A673 (cell line): ENCODE measurements at regions not wholly inside any gene's neighbourhood (a gene's known extent, or its start where the extent isn't known, plus 50 kb on each side); places are given as distances from the start of the nearest gene placed in this dataset.

Source experiments
- CTCF ChIP-seq: fragments of 300-800, 200-600 bp; sonication (generic); conservative IDR thresholded peaks from 2 replicates; pipeline ENCODE4 v1.5.1; 2017; ENCODE audit warnings: low read depth, mild to moderate bottlenecking, antibody characterized with exemption, low read length, moderate library complexity, mixed read lengths
- EZH2 ChIP-seq: fragments of 200-600 bp; sonication (generic); IDR thresholded peaks from 2 replicates; pipeline ENCODE4 v1.6.1; 2017; ENCODE audit warnings: borderline replicate concordance, low read depth, mild to moderate bottlenecking, mixed read lengths, antibody characterized with exemption, low read length; ENCODE audit not compliant: poor library complexity, severe bottlenecking

DNA sequence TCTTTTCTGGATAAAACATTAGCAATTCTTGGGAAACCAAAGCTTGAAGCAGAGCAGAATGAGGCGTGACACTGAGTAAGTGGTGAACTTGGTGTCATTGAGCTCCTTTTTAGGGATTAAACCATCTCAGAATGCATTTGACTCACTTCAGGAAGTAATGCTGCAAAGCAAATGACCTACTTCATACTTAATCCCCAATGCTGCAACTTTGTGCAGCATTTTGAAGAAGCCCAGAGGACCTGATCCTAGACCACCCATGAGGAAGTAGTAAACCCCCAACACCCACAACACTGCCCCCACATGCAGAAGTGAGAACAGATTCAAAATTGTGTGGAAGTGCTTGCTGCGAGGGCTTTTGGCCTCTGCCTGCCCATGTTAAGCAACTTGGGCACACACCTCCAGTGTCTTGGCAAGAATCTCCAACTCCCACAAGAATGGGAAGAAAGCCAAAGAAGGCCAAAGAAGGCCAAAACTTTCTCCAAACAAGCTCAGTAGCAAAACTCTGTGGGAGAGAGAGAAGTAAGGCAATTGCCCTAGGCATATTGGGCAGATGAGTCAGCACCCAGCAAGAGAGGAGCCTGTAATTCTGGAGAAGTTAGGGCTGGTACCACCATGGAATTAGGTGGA is 69.2 kb upstream of the ETV6 start:
- TF ChIP-seq CTCF (peak; percentile 22; the same call in 1 of the 2 replicates), EZH2 (no peak)
